RWPE2 (cell line): ENCODE measurements at regions not wholly inside any gene's neighbourhood (a gene's known extent, or its start where the extent isn't known, plus 50 kb on each side); places are given as distances from the start of the nearest gene placed in this dataset.

Experiments
- ATAC-seq: fragments of 200-7000 bp; cut with Tn5 transposase; 3 replicates; pipeline ENCODE4 v1.9.1; 2021; ENCODE audit warnings: low read depth
- DNase-seq: peaks from one replicate; pipeline ENCODE4 v3.0.0-alpha.2; 2020; ENCODE audit warnings: low spot score
- H3K27ac ChIP-seq: fragments of 450-650 bp; 2 replicates; pipeline ENCODE4 v1.5.1; 2017; ENCODE audit warnings: mild to moderate bottlenecking; ENCODE audit not compliant: poor library complexity, severe bottlenecking
- H3K27me3 ChIP-seq: fragments of 250-450 bp; sonication (Bioruptor Pico); 2 replicates; pipeline ENCODE4 v1.5.1; 2021; ENCODE audit warnings: mild to moderate bottlenecking, moderate library complexity; ENCODE audit not compliant: insufficient read depth, poor library complexity, severe bottlenecking
- H3K36me3 ChIP-seq: fragments of 250-450 bp; sonication (Bioruptor Pico); 2 replicates; pipeline ENCODE4 v1.5.1; 2020; ENCODE audit warnings: low read depth, mild to moderate bottlenecking, moderate library complexity
- H3K4me1 ChIP-seq: fragments of 250-450 bp; sonication (Bioruptor Pico); 2 replicates; pipeline ENCODE4 v1.5.1; 2021; ENCODE audit warnings: mild to moderate bottlenecking, moderate library complexity; ENCODE audit not compliant: insufficient read depth, poor library complexity, severe bottlenecking
- H3K4me3 ChIP-seq: fragments of 250-450 bp; sonication (Bioruptor Pico); 2 replicates; pipeline ENCODE4 v1.5.1; 2021; ENCODE audit warnings: mild to moderate bottlenecking, moderate library complexity; ENCODE audit not compliant: severe bottlenecking
- H3K9me3 ChIP-seq: fragments of 250-450 bp; sonication (Bioruptor Pico); 2 replicates; pipeline ENCODE4 v1.5.1; 2021; ENCODE audit warnings: mild to moderate bottlenecking, moderate library complexity; ENCODE audit not compliant: severe bottlenecking
- CTCF ChIP-seq: fragments of 450-650 bp; IDR thresholded peaks from one replicate; pipeline ENCODE4 v1.5.1; 2017; ENCODE audit warnings: mild to moderate bottlenecking, moderate library complexity; ENCODE audit not compliant: poor library complexity, severe bottlenecking

- Histone ChIP-seq H3K4me1 (no peaks in the 10 kb centered on the region), H3K27me3 (no peaks in the 10 kb centered on the region), H3K4me3 (no peak overlapping the region), H3K36me3 (no peaks in the 10 kb centered on the region), H3K27ac (no peak overlapping the region), H3K9me3 (no peaks in the 10 kb centered on the region)
- TF ChIP-seq CTCF: no peak
- no peak for ATAC-seq
- no peak for DNase-seq
Measured at GRCh38 chr10:113292086-113292485, 260.8 kb upstream of the HABP2 start.

- no peak for TF ChIP-seq CTCF
- H3K9me3 ChIP-seq: no peaks in the 10 kb centered on the region
- H3K4me3 ChIP-seq: no peak overlapping the region
- no peaks in the 10 kb centered on the region for H3K27me3 ChIP-seq
- H3K27ac ChIP-seq: no peak overlapping the region
- ATAC-seq (no peak), DNase-seq (no peak)
- H3K36me3 ChIP-seq: no peaks in the 10 kb centered on the region
- no peaks in the 10 kb centered on the region for H3K4me1 ChIP-seq
Measured at GRCh38 chr10:113292743-113293142, 260.1 kb upstream of the HABP2 start.

GRCh38 chr10:113293167-113293566 lies 259.7 kb upstream of the HABP2 start:
- TF ChIP-seq CTCF: no peak

GRCh38 chr10:113294868-113295267 lies 258.0 kb upstream of the HABP2 start:
- no peaks in the 10 kb centered on the region for H3K9me3 ChIP-seq
- no peak for ATAC-seq
- TF ChIP-seq CTCF: no peak
- H3K4me1 ChIP-seq: no peaks in the 10 kb centered on the region
- DNase-seq: no peak
- H3K4me3 ChIP-seq: no peak overlapping the region
- no peaks in the 10 kb centered on the region for H3K27me3 ChIP-seq
- no peak overlapping the region for H3K27ac ChIP-seq
- no peaks in the 10 kb centered on the region for H3K36me3 ChIP-seq

More at GRCh38 chr10:113293167-113293566, 259.7 kb upstream of the HABP2 start:
- Histone ChIP-seq H3K36me3 (no peaks in the 10 kb centered on the region), H3K4me1 (no peaks in the 10 kb centered on the region), H3K27me3 (no peaks in the 10 kb centered on the region), H3K27ac (no peak overlapping the region), H3K9me3 (no peaks in the 10 kb centered on the region), H3K4me3 (no peak overlapping the region)
- DNase-seq: no peak
- ATAC-seq: no peak

- Histone ChIP-seq H3K36me3 (no peaks in the 10 kb centered on the region), H3K4me1 (no peaks in the 10 kb centered on the region), H3K27ac (no peak overlapping the region), H3K27me3 (no peaks in the 10 kb centered on the region), H3K9me3 (no peaks in the 10 kb centered on the region), H3K4me3 (no peak overlapping the region)
- ATAC-seq (peak; percentile 21; the same call in 1 of the 3 replicates), DNase-seq (no peak)
- no peak for TF ChIP-seq CTCF
Measured at GRCh38 chr10:113297226-113297625, 255.6 kb upstream of the HABP2 start.
